ENCODE measurements at regions not wholly inside any gene's neighbourhood (a gene's known extent, or its start where the extent isn't known, plus 50 kb on each side); places are given as distances from the start of the nearest gene placed in this dataset.

DNA sequence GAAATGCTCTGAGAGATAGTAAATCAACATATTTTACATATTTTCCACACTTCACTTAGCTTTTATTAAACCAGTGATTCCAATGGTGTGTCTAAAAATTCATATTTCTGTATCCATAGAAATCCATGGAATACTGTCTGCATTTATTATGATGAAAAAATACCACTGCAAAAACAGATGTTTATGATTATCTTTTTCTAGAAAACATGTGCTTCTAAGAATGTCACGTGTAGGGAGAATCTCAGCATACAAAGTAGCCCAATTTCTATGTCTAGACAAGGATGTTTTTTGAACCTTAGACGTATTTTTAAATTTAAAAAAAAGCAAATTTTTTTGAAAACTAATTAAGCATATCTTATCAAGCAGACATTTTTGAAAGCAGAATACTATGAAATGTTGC, 622.4 kb downstream of the TENT5A start:
- no peak overlapping the region for H3K27ac ChIP-seq
- TF ChIP-seq, protein P1, sequence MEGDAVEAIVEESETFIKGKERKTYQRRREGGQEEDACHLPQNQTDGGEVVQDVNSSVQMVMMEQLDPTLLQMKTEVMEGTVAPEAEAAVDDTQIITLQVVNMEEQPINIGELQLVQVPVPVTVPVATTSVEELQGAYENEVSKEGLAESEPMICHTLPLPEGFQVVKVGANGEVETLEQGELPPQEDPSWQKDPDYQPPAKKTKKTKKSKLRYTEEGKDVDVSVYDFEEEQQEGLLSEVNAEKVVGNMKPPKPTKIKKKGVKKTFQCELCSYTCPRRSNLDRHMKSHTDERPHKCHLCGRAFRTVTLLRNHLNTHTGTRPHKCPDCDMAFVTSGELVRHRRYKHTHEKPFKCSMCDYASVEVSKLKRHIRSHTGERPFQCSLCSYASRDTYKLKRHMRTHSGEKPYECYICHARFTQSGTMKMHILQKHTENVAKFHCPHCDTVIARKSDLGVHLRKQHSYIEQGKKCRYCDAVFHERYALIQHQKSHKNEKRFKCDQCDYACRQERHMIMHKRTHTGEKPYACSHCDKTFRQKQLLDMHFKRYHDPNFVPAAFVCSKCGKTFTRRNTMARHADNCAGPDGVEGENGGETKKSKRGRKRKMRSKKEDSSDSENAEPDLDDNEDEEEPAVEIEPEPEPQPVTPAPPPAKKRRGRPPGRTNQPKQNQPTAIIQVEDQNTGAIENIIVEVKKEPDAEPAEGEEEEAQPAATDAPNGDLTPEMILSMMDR (IDR thresholded peaks at IDR 0.05) = no peak
- no peaks in the 10 kb centered on the region for H3K4me1 ChIP-seq
- H3K27me3 ChIP-seq = no peaks in the 10 kb centered on the region
- H3K4me3 ChIP-seq = no peak overlapping the region
- no peaks in the 10 kb centered on the region for H3K9me3 ChIP-seq
- intact Hi-C loops (cut with DNase I; ENCODE audit: low total_unique reads) = no loop called here
- H3K36me3 ChIP-seq = no peaks in the 10 kb centered on the region
- DNase-seq = no peak

DNA sequence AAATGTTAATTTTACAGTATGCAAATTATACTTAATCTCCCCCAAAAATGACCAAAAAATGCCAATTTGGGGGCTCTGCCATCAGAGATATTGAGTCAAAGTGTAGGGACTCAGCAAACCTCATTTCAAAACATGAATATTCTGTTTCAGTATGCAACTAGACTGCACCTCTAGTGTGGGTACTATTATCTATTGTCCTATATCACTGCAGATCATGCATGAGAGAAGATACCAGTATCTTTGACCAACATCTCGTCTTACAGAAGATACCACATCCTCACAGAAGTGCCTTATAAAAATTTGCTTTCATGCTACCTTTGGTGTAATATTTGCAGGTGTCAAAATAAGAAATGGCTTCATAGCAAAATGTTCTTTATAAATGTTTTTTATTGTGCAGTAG, 623.8 kb downstream of the TENT5A start:
- H3K4me3 ChIP-seq = no peak overlapping the region
- no peaks in the 10 kb centered on the region for H3K9me3 ChIP-seq
- H3K36me3 ChIP-seq = no peaks in the 10 kb centered on the region
- intact Hi-C loops (cut with DNase I; ENCODE audit: low total_unique reads) = no loop called here
- H3K27ac ChIP-seq = no peak overlapping the region
- no peak for DNase-seq
- TF ChIP-seq, protein P1 (IDR thresholded peaks at IDR 0.05) = no peak
- H3K4me1 ChIP-seq = no peaks in the 10 kb centered on the region
- H3K27me3 ChIP-seq = no peaks in the 10 kb centered on the region

DNA sequence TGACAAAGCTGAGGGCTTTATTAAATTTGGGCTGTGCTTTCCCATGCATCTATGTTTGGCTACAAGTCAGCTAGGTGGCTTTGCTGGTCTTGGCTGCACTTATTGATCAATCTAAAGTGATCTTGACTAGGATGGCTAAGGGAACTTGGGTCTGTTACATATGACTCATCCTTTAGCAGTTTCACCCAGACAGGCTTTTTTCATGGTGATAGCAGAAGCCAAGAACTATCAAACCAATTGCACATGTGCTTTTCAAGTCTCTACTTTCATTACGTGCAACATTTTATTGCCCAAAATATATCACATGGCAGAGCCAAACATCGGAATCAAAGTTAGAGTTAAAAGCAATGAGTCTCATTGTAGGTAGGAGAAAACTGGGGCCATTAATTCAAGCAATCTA, 626.3 kb downstream of the TENT5A start:
- TF ChIP-seq, protein P1 (IDR thresholded peaks at IDR 0.05) = no peak
- Histone ChIP-seq H3K36me3 (no peaks in the 10 kb centered on the region), H3K27ac (no peak overlapping the region), H3K4me1 (no peaks in the 10 kb centered on the region), H3K4me3 (no peak overlapping the region), H3K9me3 (no peaks in the 10 kb centered on the region), H3K27me3 (no peaks in the 10 kb centered on the region)
- intact Hi-C loops (cut with DNase I; ENCODE audit: low total_unique reads) = no loop called here
- no peak for DNase-seq

DNA sequence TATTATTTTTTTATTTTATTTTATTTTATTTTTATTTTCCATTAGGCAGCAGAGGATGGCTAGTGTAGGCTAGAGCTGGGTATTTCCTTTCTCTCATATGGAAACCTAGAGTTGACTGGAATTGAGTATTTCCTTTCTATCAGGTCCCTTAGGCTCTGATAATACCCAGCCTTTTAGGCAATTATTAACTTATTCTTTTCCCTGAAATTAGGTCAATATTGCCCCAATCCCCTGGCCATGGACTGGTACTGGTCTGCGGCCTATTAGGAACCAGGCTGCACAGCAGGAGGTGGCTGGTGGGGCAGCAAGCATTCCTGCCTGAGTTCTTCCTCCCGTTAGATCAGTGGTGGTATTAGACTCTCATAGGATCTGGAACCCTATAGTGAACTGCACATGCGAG, 632.2 kb downstream of the TENT5A start:
- H3K9me3 ChIP-seq = peaks cover 0 to 5% (median 0%) of the 10 kb centered on the region in 3 donors
- H3K27me3 ChIP-seq = no peaks in the 10 kb centered on the region
- no peak for DNase-seq
- no peak overlapping the region for H3K4me3 ChIP-seq
- no peaks in the 10 kb centered on the region for H3K36me3 ChIP-seq
- TF ChIP-seq, protein P1 (IDR thresholded peaks at IDR 0.05) = no peak
- intact Hi-C loops (cut with DNase I; ENCODE audit: low total_unique reads) = no loop called here
- H3K4me1 ChIP-seq = no peaks in the 10 kb centered on the region
- no peak overlapping the region for H3K27ac ChIP-seq

DNA sequence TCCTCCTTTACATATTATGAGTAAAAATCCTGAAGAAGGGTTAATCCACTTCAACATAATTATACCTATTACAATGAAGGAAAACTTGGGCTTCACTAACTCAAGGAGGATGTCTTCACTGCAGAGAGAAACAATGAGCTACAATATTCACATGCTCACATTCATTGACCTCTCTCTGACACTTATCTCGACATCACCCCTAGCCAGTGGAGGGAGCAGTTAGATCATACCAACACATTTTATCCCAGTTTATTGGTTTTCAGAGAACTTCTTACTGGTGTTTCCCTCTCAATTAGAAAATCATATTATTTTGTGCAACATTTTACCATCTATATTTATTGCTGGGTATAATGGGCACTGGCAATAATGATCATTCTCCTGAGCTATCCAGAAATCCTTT, 646.5 kb downstream of the TENT5A start:
- Histone ChIP-seq H3K36me3 (no peaks in the 10 kb centered on the region), H3K9me3 (peaks cover 0 to 5% (median 3%) of the 10 kb centered on the region in 3 donors), H3K27ac (no peak overlapping the region), H3K4me1 (peaks cover 0 to 10% (median 0%) of the 10 kb centered on the region in 4 donors), H3K4me3 (no peak overlapping the region), H3K27me3 (no peaks in the 10 kb centered on the region)
- TF ChIP-seq, protein P1 (IDR thresholded peaks at IDR 0.05) = no peak
- intact Hi-C loops (cut with DNase I; ENCODE audit: low total_unique reads) = no loop called here
- no peak for DNase-seq
